Activated T-cell treated with anti-CD3 and anti-CD28 coated beads, Interleukin-2, amount 50 U/mL, for 48 hours (primary cell): ENCODE measurements at regions not wholly inside any gene's neighbourhood (a gene's known extent, or its start where the extent isn't known, plus 50 kb on each side); places are given as distances from the start of the nearest gene placed in this dataset.

Experiments used
- DNase-seq, 2 experiments: peaks; one replicate each; pipeline ENCODE4 v3.0.0-alpha.2; 2020

DNA sequence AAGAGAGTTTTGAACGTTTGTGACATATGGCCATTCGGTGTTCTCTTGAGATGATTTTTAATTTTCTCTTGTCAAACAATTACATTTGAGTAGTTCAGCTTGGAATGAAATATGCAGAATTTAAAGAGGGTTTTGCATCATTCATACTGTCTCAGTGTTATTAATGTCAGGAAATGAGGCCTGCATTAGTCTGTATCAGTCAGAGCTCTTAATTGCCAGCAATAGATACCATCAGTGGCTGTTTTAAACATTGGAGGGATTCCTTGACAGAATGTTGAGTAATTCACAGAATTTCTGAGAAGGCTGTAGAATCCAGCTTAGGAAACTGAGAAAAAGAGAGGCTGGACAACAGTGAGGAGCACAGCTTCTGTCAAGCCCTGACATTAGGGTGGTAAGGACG, 722.0 kb downstream of the NR2F2 start:
- DNase-seq = no peak

DNA sequence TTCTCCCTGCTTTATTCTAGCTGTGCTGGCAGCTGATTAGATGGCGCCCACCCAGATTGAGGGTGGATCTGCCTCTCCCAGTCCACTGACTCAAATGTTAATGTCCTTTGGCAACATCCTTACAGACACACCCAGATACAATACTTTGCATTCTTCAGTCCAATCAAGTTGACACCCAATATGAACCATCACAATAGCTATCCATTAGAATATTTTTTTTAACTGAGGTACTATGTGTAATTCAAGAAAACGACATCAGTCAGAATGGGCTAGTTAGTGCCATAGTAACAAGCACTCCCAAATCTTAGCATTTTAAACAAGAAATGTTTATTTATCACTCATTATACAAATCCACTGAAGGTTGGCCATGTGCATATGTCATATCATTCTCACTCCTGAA, 723.1 kb downstream of the NR2F2 start:
- DNase-seq = no peak

DNA sequence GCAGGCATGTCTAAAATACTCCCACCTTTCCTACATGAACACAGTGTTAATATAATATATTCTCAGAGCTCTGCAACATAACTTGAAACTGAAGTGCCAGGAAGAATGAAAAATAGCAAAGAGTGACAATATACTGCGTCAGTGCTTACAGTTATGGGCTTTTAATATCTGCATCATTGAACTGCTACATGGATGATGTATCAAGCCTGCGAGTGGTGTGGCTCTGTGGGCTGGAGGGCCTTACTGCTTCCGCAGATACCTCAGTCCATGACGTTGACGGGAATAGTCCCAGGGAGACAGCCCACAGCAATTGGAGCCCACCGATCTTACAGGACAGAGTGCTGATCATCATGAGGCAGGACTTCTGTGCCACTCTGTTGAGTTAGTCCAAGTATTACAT, 727.0 kb downstream of the NR2F2 start:
- no peak for DNase-seq

- DNase-seq = no peak
These were observed 728.8 kb downstream of the NR2F2 start for GRCh38 chr15:97059281-97059680.

DNA sequence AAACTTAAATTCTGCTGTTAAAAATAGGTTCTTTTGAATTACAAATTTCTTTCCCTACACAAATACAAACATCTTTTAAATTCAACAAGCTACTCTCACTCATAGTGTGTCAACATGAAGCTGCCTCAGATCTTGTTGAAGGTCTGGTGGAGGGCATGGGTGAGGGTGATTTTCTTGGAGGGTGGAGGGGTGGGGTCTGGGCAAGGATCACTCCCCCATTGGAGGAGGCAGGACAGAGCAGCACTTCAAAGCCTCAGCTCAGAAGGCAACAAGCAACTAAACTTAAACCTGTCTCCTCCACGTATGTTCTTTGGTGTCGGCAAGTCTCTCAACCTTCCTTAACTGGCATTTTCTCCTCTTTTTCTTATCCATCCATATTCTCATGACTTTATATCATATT, 730.9 kb downstream of the NR2F2 start:
- DNase-seq = no peak

DNA sequence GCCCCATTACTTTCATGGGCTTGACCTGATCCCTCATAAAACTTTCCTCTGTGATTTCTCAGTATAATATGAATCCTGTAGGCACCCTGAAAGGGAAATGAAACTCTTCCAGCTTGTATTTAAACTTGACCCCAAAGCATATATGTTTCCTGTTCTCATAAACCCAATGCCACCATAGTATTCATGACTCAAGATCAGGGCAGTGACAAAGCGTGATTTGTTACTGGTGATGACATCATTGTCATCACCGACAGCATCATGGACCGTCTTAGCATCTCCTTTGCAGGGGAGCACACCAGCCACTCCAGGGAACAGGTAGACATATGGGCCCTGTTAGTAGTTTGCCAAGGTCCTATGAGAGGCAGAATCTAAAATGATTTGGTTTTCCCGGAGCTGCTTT, 741.2 kb downstream of the NR2F2 start:
- DNase-seq = no peak

GRCh38 chr15:97072545-97072944, 742.0 kb downstream of the NR2F2 start:
- no peak for DNase-seq

DNA sequence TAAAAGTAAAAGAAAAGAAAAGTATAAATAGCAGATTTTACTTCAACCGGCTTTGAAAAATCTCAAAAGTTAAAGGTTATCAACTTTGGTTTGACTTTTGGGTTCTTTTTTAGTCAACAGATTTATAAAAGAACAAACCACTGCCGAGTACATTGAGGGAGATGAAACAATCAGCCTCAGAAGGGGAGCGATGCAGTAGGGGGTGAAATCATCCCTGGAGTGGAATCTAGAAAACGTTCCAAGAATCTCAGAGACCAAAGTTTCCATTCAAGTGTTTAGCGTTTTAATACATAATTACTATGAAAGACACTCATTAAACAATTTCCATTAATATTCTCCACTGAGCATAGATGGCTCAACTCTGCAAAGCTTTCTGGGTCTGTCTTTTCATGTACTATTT, 745.5 kb downstream of the NR2F2 start:
- no peak for DNase-seq

DNA sequence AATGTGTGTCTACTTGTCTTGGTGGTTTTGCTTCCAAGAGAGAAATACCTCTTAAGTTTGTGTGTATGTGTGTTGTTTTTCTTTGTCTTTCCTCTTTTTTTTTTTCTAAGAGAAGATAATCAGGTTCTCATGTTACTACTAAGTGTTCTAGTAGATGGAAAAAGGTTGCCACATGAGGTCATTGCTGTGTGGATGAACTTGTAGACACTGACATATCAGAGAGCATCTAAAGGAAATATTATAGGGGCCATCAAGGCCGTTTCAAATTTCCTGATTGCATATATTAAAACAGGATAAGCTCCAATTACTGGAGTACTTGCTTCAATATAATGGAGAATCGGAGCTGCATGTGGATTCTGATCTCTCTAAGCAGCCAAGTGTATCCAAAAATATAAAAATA, 747.5 kb downstream of the NR2F2 start:
- DNase-seq = no peak

DNA sequence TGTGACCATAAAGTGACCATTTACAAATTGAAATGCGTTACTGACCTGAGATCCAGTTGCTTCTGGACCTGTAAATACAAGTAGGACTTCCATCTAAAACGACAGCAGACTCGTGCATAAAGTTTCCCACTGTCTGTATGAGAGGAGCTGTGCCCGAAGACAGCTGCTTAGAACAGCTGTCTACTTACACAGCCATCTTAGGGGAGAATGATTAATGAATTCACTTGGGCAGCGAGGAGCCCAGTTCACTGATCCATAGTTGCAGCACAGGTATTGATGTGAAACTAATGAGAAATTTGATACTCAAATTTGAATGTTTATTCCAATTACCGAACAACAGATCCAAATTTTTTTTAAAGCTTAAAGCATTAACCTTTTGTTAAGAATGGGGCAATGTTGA, 748.1 kb downstream of the NR2F2 start:
- DNase-seq = no peak

GRCh38 chr15:97081666-97082226, 751.2 kb downstream of the NR2F2 start:
- no peak for DNase-seq

GRCh38 chr15:97082830-97083229, 752.3 kb downstream of the NR2F2 start:
- DNase-seq = no peak

DNA sequence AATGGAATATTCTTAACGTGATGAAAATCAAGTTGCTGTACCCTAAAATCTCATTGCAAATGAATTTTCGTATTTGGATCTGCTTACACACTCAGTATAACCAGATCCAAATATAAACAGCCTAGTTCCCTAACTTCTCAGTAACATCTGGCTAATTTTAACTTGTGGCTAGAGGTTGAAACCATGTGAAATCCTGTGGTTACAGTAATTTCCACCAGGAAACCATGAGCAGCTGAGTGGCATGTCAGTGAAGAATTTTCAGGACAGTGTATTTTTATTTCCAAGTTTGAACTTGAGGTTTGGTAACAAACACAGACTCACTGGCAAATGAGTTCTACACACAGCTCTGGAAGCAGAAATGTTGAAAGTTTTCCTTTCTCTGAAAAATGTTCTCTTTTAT, 754.1 kb downstream of the NR2F2 start:
- no peak for DNase-seq

- DNase-seq = no peak
These were observed 755.2 kb downstream of the NR2F2 start for GRCh38 chr15:97085731-97086130.

DNA sequence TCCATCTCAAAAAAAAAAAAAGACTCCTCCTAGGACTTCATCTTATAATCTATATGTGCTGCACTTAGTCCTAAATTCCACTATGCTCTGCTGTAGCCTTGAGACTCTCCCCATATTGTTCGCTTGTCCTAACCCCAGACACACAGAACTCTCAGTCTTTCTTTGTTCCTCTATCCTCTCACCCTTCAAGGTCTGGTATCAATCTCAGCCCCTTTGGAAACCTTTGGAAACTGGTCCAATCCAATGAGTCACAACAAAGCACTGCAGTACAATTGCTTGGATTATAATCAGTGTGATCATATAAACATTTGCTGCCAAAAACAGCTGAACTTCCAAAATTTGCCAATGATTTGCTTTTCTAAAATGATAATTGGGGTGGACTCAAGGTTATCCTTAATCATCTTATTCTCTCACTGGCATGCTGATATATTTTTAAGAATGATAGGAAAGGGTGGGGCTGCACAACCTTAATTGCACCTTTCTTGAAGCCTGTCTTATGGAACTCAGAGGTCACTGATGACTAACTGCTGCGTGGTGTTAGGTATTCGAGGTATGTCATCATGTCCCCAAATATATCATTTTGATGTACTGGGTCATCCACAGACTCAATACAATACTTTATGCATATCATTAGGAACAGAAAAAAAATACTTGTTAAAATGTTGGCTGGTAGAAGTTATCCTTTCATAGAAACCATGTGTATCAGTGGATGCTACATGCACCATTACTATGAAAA, 756.7 kb downstream of the NR2F2 start:
- no peak for DNase-seq

GRCh38 chr15:97091093-97091492, 760.6 kb downstream of the NR2F2 start:
- no peak for DNase-seq

DNA sequence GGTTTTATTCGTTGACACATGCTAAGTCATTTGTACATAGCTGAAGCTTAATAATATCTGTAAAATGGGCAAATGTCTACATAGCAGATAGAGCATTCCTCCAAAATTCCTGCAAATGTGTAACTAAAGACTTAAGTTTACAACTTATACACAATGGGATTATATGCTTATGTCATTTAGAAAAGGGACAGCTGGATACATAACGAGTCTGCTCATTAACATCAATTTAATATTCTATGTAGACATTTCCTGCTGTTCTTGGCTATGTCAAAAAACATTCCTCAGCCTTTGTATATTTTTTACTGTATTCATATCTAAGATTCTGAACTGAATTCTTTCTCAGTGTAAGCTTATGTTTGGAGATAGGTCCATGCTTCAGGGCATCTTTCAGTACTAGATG, 762.2 kb downstream of the NR2F2 start:
- no peak for DNase-seq

DNA sequence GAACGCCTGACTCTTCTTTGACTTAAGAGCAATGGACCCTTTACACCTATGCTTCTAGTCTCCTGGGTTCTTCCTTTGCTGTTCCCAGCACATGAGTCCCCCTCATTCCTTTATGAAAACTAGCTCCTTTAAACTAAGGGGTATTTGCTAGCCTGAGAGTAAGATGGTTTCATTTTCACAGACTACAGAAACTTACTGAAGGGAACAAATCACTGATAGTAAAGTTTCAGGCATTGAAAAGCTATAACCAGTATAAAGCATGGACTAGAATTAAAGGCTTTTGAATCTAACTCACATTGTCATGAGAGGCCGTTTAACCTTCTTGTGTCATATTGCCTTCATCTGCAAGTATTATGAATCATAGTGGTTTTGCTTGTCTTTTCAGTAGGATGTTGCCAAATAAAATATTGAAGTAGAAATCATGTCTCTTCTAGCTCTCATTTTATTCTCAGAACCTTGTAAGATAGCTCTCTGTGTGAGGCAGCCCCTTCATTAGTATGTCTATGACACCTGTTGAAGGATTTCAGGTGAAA, 765.9 kb downstream of the NR2F2 start:
- no peak for DNase-seq

- DNase-seq = no peak
These were observed 768.5 kb downstream of the NR2F2 start for GRCh38 chr15:97099040-97099439.

GRCh38 chr15:97101572-97101971, 771.1 kb downstream of the NR2F2 start:
- DNase-seq = no peak

- no peak for DNase-seq
These were observed 784.6 kb downstream of the NR2F2 start for GRCh38 chr15:97114900-97115760.

- DNase-seq = no peak
These were observed 785.2 kb downstream of the NR2F2 start for GRCh38 chr15:97115761-97116070.

DNA sequence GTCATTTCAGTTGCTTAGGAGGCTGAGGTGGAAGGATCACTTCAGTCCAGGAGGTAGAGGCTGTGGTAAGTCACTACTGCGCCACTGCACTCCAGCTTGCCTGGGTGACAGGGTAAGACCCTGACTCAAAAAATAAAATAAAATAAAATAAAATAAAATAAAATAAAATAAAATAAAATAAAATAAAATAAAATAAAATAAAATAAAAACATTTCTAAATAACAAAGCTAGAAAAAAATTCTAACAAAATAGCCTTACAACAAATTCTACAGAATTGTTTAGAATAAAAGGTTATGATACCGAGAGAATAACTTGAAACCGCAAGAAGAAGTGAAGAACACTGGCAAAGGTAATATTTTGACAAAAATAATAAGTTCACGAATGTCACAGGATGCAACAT, 794.3 kb downstream of the NR2F2 start:
- no peak for DNase-seq
